ENCODE measurements at regions not wholly inside any gene's neighbourhood (a gene's known extent, or its start where the extent isn't known, plus 50 kb on each side); places are given as distances from the start of the nearest gene placed in this dataset.

GRCh38 chr9:30484690-30485089, 1899.8 kb upstream of the ACO1 start:
- no peak for FAIRE-seq
- Histone ChIP-seq H3K9me1 (ENCODE audit: control insufficient read depth, extremely low read depth, insufficient read depth, low read length) (no peaks in the 10 kb centered on the region), H4K20me1 (ENCODE audit: control insufficient read depth, extremely low read depth, insufficient read depth, low read length) (no peaks in the 10 kb centered on the region), H3K36me3 (ENCODE audit: control insufficient read depth in 2 of 2, extremely low read depth in 1 of 2, insufficient read depth in 2 of 2, low read length in 2 of 2) (no peaks in the 10 kb centered on the region), H3K9me3 (ENCODE audit: control insufficient read depth, low read depth, low read length) (no peaks in the 10 kb centered on the region), H2AFZ (ENCODE audit: control insufficient read depth, low read length) (no peak overlapping the region), H3K4me2 (ENCODE audit: control insufficient read depth, extremely low read depth, insufficient read depth, low read depth, low read length) (no peak overlapping the region), H3K27ac (ENCODE audit: control insufficient read depth, insufficient read depth, low read length) (no peak overlapping the region), H3K4me3 (ENCODE audit: control insufficient read depth in 2 of 3, extremely low read depth in 1 of 3, insufficient read depth in 2 of 3, low read depth in 1 of 3, low read length in 3 of 3) (no peak overlapping the region), H3K4me1 (ENCODE audit: control insufficient read depth, extremely low read depth, insufficient read depth, low read length) (no peaks in the 10 kb centered on the region), H3K27me3 (ENCODE audit: control insufficient read depth, extremely low read depth, insufficient read depth, low read length) (no peaks in the 10 kb centered on the region), H3K9ac (ENCODE audit: control insufficient read depth, extremely low read depth, insufficient read depth, low read length) (no peak overlapping the region), H3K79me2 (ENCODE audit: control insufficient read depth, insufficient read depth, low read length) (no peaks in the 10 kb centered on the region)
- DNase-seq (ENCODE audit: low read depth, low spot score) = no peak
- TF ChIP-seq CTCF (optimal IDR thresholded peaks at IDR 0.05 in 1 of 3, IDR thresholded peaks at IDR 0.05 in 1 of 3, conservative IDR thresholded peaks at IDR 0.05 in 1 of 3; ENCODE audit: extremely low read depth in 1 of 3, insufficient read depth in 2 of 3, low read length in 3 of 3) = no peak
- no peak for TF ChIP-seq EZH2 (IDR thresholded peaks at IDR 0.05; ENCODE audit: low read length)
- dilution Hi-C loops (cut with MboI; ENCODE audit: extremely low pct_ligation_motif_present, low sequenced_read_pairs) = no loop called here

GRCh38 chr9:30504502-30504905, 1879.9 kb upstream of the ACO1 start:
- dilution Hi-C loops (cut with MboI; ENCODE audit: extremely low pct_ligation_motif_present, low sequenced_read_pairs) = no loop called here

More at GRCh38 chr9:30504502-30504905, 1879.9 kb upstream of the ACO1 start:
- no peak overlapping the region for H3K4me3 ChIP-seq (ENCODE audit: control insufficient read depth in 2 of 3, extremely low read depth in 1 of 3, insufficient read depth in 2 of 3, low read depth in 1 of 3, low read length in 3 of 3)
- DNase-seq (ENCODE audit: low read depth, low spot score) = no peak
- TF ChIP-seq EZH2 (IDR thresholded peaks at IDR 0.05; ENCODE audit: low read length) (no peak), CTCF (optimal IDR thresholded peaks at IDR 0.05 in 1 of 3, IDR thresholded peaks at IDR 0.05 in 1 of 3, conservative IDR thresholded peaks at IDR 0.05 in 1 of 3; ENCODE audit: extremely low read depth in 1 of 3, insufficient read depth in 2 of 3, low read length in 3 of 3) (no peak)
- no peak overlapping the region for H3K9ac ChIP-seq (ENCODE audit: control insufficient read depth, extremely low read depth, insufficient read depth, low read length)
- no peaks in the 10 kb centered on the region for H3K27me3 ChIP-seq (ENCODE audit: control insufficient read depth, extremely low read depth, insufficient read depth, low read length)
- H3K36me3 ChIP-seq (ENCODE audit: control insufficient read depth in 2 of 2, extremely low read depth in 1 of 2, insufficient read depth in 2 of 2, low read length in 2 of 2) = no peaks in the 10 kb centered on the region
- H3K9me3 ChIP-seq (ENCODE audit: control insufficient read depth, low read depth, low read length) = no peaks in the 10 kb centered on the region
- H3K79me2 ChIP-seq (ENCODE audit: control insufficient read depth, insufficient read depth, low read length) = no peaks in the 10 kb centered on the region
- no peak overlapping the region for H3K4me2 ChIP-seq (ENCODE audit: control insufficient read depth, extremely low read depth, insufficient read depth, low read depth, low read length)
- H3K27ac ChIP-seq (ENCODE audit: control insufficient read depth, insufficient read depth, low read length) = no peak overlapping the region
- no peaks in the 10 kb centered on the region for H3K9me1 ChIP-seq (ENCODE audit: control insufficient read depth, extremely low read depth, insufficient read depth, low read length)
- no peaks in the 10 kb centered on the region for H4K20me1 ChIP-seq (ENCODE audit: control insufficient read depth, extremely low read depth, insufficient read depth, low read length)
- H2AFZ ChIP-seq (ENCODE audit: control insufficient read depth, low read length) = no peak overlapping the region
- no peak for FAIRE-seq
- no peaks in the 10 kb centered on the region for H3K4me1 ChIP-seq (ENCODE audit: control insufficient read depth, extremely low read depth, insufficient read depth, low read length)

All from keratinocyte (primary cell).